ENCODE measurements at regions not wholly inside any gene's neighbourhood (a gene's known extent, or its start where the extent isn't known, plus 50 kb on each side); places are given as distances from the start of the nearest gene placed in this dataset.

DNA sequence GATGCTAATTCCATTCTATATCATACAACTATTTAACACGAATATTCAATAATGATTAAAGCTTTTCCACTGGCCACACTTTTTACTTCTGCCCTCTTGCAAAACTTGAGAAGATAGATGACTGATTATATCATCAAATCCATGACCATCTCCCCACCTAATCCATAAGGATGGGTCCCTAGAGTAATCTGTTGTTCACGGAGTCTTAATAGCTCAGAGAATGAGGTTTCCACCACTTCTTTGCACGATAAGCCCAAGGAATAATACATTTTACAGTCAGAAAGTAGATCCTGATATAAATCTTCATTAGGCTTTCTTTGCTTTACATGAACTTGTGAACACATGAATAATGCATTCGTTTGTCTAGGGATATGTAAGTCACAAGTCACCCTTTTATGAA lies 527.2 kb downstream of the GALC start:
- Histone ChIP-seq H3K4me3 (IDR thresholded peaks at IDR 0.05; ENCODE audit: insufficient read depth, low read depth, low read length) (no peak overlapping the region), H3K36me3 (ENCODE audit: insufficient read depth) (no peaks in the 10 kb centered on the region), H3K4me1 (ENCODE audit: low read depth, poor library complexity, severe bottlenecking) (no peaks in the 10 kb centered on the region), H4K20me1 (ENCODE audit: insufficient read depth) (no peaks in the 10 kb centered on the region), H2AFZ (ENCODE audit: low read depth) (no peak overlapping the region), H3K79me2 (ENCODE audit: insufficient read depth, low read depth) (no peaks in the 10 kb centered on the region), H3K4me2 (no peak overlapping the region), H3K9ac (no peak overlapping the region), H3K27me3 (ENCODE audit: insufficient read depth, low read depth) (no peaks in the 10 kb centered on the region), H3K27ac (no peak overlapping the region)
- TF ChIP-seq, protein P1, sequence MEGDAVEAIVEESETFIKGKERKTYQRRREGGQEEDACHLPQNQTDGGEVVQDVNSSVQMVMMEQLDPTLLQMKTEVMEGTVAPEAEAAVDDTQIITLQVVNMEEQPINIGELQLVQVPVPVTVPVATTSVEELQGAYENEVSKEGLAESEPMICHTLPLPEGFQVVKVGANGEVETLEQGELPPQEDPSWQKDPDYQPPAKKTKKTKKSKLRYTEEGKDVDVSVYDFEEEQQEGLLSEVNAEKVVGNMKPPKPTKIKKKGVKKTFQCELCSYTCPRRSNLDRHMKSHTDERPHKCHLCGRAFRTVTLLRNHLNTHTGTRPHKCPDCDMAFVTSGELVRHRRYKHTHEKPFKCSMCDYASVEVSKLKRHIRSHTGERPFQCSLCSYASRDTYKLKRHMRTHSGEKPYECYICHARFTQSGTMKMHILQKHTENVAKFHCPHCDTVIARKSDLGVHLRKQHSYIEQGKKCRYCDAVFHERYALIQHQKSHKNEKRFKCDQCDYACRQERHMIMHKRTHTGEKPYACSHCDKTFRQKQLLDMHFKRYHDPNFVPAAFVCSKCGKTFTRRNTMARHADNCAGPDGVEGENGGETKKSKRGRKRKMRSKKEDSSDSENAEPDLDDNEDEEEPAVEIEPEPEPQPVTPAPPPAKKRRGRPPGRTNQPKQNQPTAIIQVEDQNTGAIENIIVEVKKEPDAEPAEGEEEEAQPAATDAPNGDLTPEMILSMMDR (conservative IDR thresholded peaks at IDR 0.05; ENCODE audit: low read depth, low read length) = no peak

GRCh38 chr14:87461704-87462103 lies 531.3 kb downstream of the GALC start:
- H3K9ac ChIP-seq = no peak overlapping the region
- H3K79me2 ChIP-seq (ENCODE audit: insufficient read depth, low read depth) = no peaks in the 10 kb centered on the region
- TF ChIP-seq, protein P1 (conservative IDR thresholded peaks at IDR 0.05; ENCODE audit: low read depth, low read length) = no peak
- no peaks in the 10 kb centered on the region for H4K20me1 ChIP-seq (ENCODE audit: insufficient read depth)
- no peak overlapping the region for H2AFZ ChIP-seq (ENCODE audit: low read depth)
- H3K4me1 ChIP-seq (ENCODE audit: low read depth, poor library complexity, severe bottlenecking) = no peaks in the 10 kb centered on the region
- H3K27me3 ChIP-seq (ENCODE audit: insufficient read depth, low read depth) = no peaks in the 10 kb centered on the region
- H3K36me3 ChIP-seq (ENCODE audit: insufficient read depth) = no peaks in the 10 kb centered on the region
- H3K4me3 ChIP-seq (IDR thresholded peaks at IDR 0.05; ENCODE audit: insufficient read depth, low read depth, low read length) = no peak overlapping the region
- no peak overlapping the region for H3K27ac ChIP-seq
- H3K4me2 ChIP-seq = no peak overlapping the region

DNA sequence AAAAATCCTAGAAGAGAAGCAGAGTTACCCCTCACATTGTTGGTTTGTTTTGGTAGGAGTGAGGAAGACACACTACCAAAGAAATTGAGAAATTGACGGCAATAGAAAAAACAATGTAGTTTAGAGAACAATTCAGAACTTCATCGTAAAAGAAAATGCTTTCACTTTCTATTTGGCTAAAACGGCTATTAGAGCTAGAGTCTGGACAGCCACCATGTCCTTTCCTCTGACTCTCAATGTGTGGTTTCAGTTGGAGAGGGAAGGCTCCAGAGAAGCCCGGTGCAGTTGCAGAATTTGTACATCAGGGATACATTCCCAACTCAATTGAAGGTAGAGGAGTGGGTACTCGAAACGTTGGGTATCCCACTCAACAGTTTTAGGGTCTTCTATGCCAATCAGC lies 535.3 kb downstream of the GALC start:
- Histone ChIP-seq H3K79me2 (ENCODE audit: insufficient read depth, low read depth) (no peaks in the 10 kb centered on the region), H3K4me2 (peak overlapping the region; percentile 29), H3K4me1 (ENCODE audit: low read depth, poor library complexity, severe bottlenecking) (no peaks in the 10 kb centered on the region), H3K27me3 (ENCODE audit: insufficient read depth, low read depth) (no peaks in the 10 kb centered on the region), H4K20me1 (ENCODE audit: insufficient read depth) (no peaks in the 10 kb centered on the region), H2AFZ (ENCODE audit: low read depth) (peak overlapping the region; percentile 59), H3K36me3 (ENCODE audit: insufficient read depth) (no peaks in the 10 kb centered on the region), H3K9ac (no peak overlapping the region), H3K4me3 (IDR thresholded peaks at IDR 0.05; ENCODE audit: insufficient read depth, low read depth, low read length) (no peak overlapping the region), H3K27ac (no peak overlapping the region)
- TF ChIP-seq, protein P1 (conservative IDR thresholded peaks at IDR 0.05; ENCODE audit: low read depth, low read length) = no peak

DNA sequence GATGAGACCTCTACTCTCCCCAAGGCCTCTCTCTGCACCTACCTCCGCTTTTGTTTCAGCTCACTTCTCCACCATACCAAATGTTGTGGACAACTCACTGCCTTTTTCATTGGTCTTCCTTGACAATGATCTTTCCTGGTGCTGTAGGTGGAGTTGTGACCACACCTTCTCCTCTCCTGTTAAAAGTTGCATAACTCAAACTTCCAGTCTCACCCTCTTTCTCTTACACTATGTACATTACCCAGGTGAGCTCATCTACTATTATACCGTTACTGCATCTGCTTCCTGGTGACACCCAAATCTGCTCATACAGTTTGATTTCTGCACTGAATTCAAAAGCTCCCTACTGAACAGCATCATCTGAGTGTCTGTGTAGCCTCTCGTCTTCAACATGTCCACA lies 542.8 kb downstream of the GALC start:
- H3K4me1 ChIP-seq (ENCODE audit: low read depth, poor library complexity, severe bottlenecking) = no peaks in the 10 kb centered on the region
- no peak overlapping the region for H2AFZ ChIP-seq (ENCODE audit: low read depth)
- no peaks in the 10 kb centered on the region for H3K36me3 ChIP-seq (ENCODE audit: insufficient read depth)
- H4K20me1 ChIP-seq (ENCODE audit: insufficient read depth) = no peaks in the 10 kb centered on the region
- H3K4me3 ChIP-seq (IDR thresholded peaks at IDR 0.05; ENCODE audit: insufficient read depth, low read depth, low read length) = no peak overlapping the region
- H3K27ac ChIP-seq = no peak overlapping the region
- H3K9ac ChIP-seq = no peak overlapping the region
- H3K4me2 ChIP-seq = no peak overlapping the region
- TF ChIP-seq, protein P1 (conservative IDR thresholded peaks at IDR 0.05; ENCODE audit: low read depth, low read length) = no peak
- H3K27me3 ChIP-seq (ENCODE audit: insufficient read depth, low read depth) = no peaks in the 10 kb centered on the region
- H3K79me2 ChIP-seq (ENCODE audit: insufficient read depth, low read depth) = no peaks in the 10 kb centered on the region

All from KMS-11 (cell line).